Activated CD4-positive, alpha-beta T cell treated with anti-CD3 and anti-CD28 coated beads for 36 hours (primary cell): ENCODE measurements at regions not wholly inside any gene's neighbourhood (a gene's known extent, or its start where the extent isn't known, plus 50 kb on each side); places are given as distances from the start of the nearest gene placed in this dataset.

Experiments used
- ATAC-seq: fragments of 200-7000 bp; cut with Tn5 transposase; one replicate; pipeline ENCODE4 v1.10.0; 2021; ENCODE audit warnings: mild to moderate bottlenecking, moderate library complexity
- CTCF ChIA-PET: fragments of 350-600 bp; sonication (Branson Sonifier 250); formaldehyde crosslinking; loops from one replicate; lab custom pipeline; 2021; ENCODE audit warnings: antibody characterized with exemption; lab: Charles Lee
- POLR2A ChIA-PET: fragments of 350-600 bp; sonication (Branson Sonifier 250); formaldehyde crosslinking; loops from one replicate; lab custom pipeline; 2021; ENCODE audit warnings: antibody characterized with exemption, inconsistent platforms; lab: Charles Lee
- DNase-seq: peaks from one replicate; pipeline ENCODE4 v3.0.0-alpha.2; 2020
- H3K27ac Mint-ChIP-seq: one replicate; pipeline ENCODE4 v1.8.0; 2021; ENCODE audit warnings: mixed read lengths
- H3K27me3 Mint-ChIP-seq: one replicate; pipeline ENCODE4 v1.8.0; 2021; ENCODE audit warnings: mixed read lengths
- H3K36me3 Mint-ChIP-seq: one replicate; pipeline ENCODE4 v1.8.0; 2021; ENCODE audit warnings: low read depth, mixed read lengths
- H3K4me1 Mint-ChIP-seq: one replicate; pipeline ENCODE4 v1.8.0; 2021; ENCODE audit warnings: mixed read lengths
- H3K4me3 Mint-ChIP-seq: one replicate; pipeline ENCODE4 v1.8.0; 2021; ENCODE audit warnings: mild to moderate bottlenecking, moderate library complexity, mixed read lengths
- H3K9me3 Mint-ChIP-seq: one replicate; pipeline ENCODE4 v1.8.0; 2021; ENCODE audit warnings: low read depth, mixed read lengths
- intact Hi-C, 2 experiments: fragments of 100-400 bp; cut with DNase I in 1 of 2; cut with micrococcal nuclease in 1 of 2; formaldehyde crosslinking; loops; one replicate each; pipeline versions ENCODE4 v1.14.2 to v1.15.1; 2022 to 2024; cut with DNase I, micrococcal nuclease

DNA sequence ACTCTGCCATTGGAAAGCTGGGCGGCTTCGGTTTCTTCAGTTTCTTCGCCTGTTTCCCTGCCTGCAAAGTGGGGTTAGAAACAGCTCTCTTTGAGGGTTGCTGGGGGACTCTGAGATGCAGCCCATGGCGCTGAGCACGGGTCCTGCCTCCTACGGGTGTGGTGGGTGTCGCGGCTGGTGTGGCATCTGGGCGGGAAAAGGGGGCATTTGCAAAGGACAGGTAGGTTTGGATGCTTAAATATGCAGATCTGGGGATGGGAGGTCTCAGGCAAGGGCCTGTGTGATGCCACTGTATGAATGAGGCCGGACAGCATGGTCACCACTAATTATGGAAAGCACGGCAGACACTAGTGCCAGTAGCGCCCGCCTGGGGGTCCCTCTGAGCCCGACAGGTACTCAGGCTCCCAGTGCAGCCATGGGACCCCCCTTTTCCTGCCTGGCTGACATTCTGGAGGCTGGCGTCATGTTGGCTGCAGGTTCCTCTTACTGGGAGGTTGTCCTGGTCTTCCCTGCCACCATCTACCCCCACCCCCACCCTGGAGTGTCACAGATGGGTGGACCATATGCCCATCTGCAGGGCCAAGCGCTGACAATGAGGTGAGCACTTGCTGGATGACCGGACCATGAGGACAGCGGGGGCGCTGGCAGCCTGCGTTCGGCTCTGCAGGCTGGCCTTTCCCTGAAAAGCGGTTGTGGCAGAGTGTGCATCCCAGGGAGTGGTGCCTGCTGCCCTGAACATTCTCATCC, 237.7 kb downstream of the SEC14L1 start:
- ChIA-PET POLR2A (no interaction called here), CTCF (interaction anchor here (0.7 to 1.5 kb wide), 3 partner anchors 11 to 42 kb away, joined by 3 read pairs; no protein-coding TSS in a partner anchor)
- H3K36me3 Mint-ChIP-seq, result peaks cover 10% of the 10 kb centered on the region
- peak overlapping the region; percentile 3 for H3K4me3 Mint-ChIP-seq
- DNase-seq (no peak), ATAC-seq (no peak)
- H3K27me3 Mint-ChIP-seq, result no peaks in the 10 kb centered on the region
- H3K27ac Mint-ChIP-seq, result peak overlapping the region; percentile 31
- H3K9me3 Mint-ChIP-seq, result no peaks in the 10 kb centered on the region
- peaks cover 82% of the 10 kb centered on the region for H3K4me1 Mint-ChIP-seq
- intact Hi-C loops, result no loop called here

GRCh38 chr17:77379065-77379428, 238.3 kb downstream of the SEC14L1 start:
- Mint-ChIP-seq H3K36me3 (peaks cover 10% of the 10 kb centered on the region), H3K27ac (no peak overlapping the region), H3K4me3 (no peak overlapping the region), H3K9me3 (no peaks in the 10 kb centered on the region), H3K4me1 (peaks cover 87% of the 10 kb centered on the region), H3K27me3 (no peaks in the 10 kb centered on the region)
- no peak for DNase-seq
- ChIA-PET POLR2A (no interaction called here), CTCF (interaction anchor here (0.7 kb wide), 1 partner anchor 42 kb away, joined by 3 read pairs; no protein-coding TSS in a partner anchor)
- intact Hi-C loops, result no loop called here
- ATAC-seq, result no peak

DNA sequence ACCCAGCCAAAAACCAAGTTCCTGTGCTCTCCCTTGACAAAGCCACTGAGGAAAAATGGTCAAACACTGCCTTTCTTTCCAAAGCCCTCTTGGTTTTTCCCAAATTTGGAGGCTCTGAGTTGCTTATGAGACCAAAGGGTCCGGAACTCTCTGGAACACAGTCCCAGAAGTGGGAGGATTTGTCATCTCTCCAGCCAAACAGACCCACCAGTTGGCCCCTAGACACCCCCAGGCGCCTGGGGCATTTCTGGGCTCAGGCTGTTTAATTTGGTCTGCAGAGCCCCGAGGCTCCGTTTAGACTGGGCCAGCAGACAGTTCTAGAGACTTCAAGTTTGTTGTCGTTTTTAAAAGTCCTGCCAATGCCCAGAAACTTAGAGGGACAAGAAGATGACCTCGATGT, 239.1 kb downstream of the SEC14L1 start:
- intact Hi-C loops, result no loop called here
- Mint-ChIP-seq H3K4me3 (no peak overlapping the region), H3K27ac (no peak overlapping the region), H3K36me3 (peaks cover 8% of the 10 kb centered on the region), H3K4me1 (peaks cover 94% of the 10 kb centered on the region), H3K9me3 (no peaks in the 10 kb centered on the region), H3K27me3 (no peaks in the 10 kb centered on the region)
- ChIA-PET POLR2A (no interaction called here), CTCF (no interaction called here)
- ATAC-seq, result no peak
- no peak for DNase-seq

GRCh38 chr17:77380395-77381184, 239.8 kb downstream of the SEC14L1 start:
- CTCF ChIA-PET, result interaction anchor here (1.5 kb wide), 1 partner anchor 20 kb away, joined by 4 read pairs; no protein-coding TSS in a partner anchor
- intact Hi-C loops, result no loop called here
- Mint-ChIP-seq H3K9me3 (no peaks in the 10 kb centered on the region), H3K27ac (no peak overlapping the region), H3K36me3 (peaks cover 8% of the 10 kb centered on the region), H3K4me1 (peaks cover 90% of the 10 kb centered on the region), H3K27me3 (no peaks in the 10 kb centered on the region), H3K4me3 (no peak overlapping the region)
- POLR2A ChIA-PET, result interaction anchor here (1.0 kb wide), 1 partner anchor 9 kb away, joined by 3 read pairs; no protein-coding TSS in a partner anchor
- no peak for DNase-seq
- ATAC-seq, result no peak

GRCh38 chr17:77381185-77381700, 240.5 kb downstream of the SEC14L1 start:
- CTCF ChIA-PET, result interaction anchor here (0.7 to 1.5 kb wide), 4 partner anchors 10 to 608 kb away, joined by 3 to 5 read pairs (median 4); no protein-coding TSS in a partner anchor
- Mint-ChIP-seq H3K27ac (peak overlapping the region; percentile 37), H3K4me3 (no peak overlapping the region), H3K4me1 (peaks cover 90% of the 10 kb centered on the region), H3K9me3 (no peaks in the 10 kb centered on the region), H3K36me3 (peaks cover 4% of the 10 kb centered on the region), H3K27me3 (no peaks in the 10 kb centered on the region)
- intact Hi-C loops, result no loop called here
- ATAC-seq (no peak), DNase-seq (no peak)
- POLR2A ChIA-PET, result interaction anchor here (0.6 to 1.0 kb wide), 2 partner anchors 9 to 87 kb away, joined by 3 to 6 read pairs; no protein-coding TSS in a partner anchor

DNA sequence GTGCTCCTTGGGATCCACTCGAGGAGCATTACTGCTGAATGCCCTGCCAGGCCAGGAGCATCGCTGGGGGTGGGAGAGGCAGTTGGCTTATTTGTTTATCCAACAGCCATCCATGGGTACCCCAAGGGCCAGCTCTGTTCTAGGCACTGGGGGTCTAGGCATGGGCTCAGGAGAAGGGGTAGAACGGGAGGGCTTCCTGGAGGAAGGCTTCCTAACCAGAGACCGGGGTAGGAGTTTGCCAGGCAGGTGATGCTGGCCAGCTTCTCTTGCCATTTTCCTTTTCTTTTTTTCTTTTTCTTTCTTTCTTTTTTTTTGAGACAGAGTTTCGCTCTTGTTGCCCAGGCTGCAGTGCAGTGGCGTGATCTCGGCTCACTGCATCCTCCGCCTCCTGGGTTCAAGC, 241.0 kb downstream of the SEC14L1 start:
- CTCF ChIA-PET, result interaction anchor here (0.6 to 1.5 kb wide), 6 partner anchors 10 to 1109 kb away, joined by 3 to 5 read pairs (median 3); no protein-coding TSS in a partner anchor
- peak overlapping the region; percentile 37 for H3K27ac Mint-ChIP-seq

DNA sequence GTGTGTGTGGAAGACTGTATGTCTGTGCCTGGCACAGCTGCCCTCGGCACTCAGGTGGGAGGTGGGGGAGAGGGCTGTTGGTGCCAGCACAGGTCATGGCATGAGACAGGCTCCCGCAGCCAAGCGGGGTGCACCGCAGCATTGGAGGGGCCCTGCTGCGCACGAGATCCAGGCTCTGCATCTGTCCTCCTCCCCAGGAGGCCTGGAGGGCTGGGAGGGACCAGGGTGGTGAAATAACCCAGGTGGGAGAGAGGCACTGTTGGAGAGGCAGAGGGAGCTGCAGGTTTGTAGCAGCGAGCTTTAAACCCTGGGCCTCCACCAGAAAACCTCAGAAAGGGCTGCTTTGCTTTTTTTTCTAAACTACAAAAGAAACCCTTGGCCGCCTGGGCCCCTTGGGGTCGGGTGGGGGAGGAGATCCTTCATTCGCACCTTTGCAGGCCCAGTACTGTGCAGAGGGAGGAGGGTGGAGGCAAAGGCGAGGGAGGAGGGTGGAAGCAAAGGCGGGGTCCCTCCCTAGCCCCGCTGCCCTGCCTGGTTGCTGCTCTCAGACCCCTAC, 241.7 kb downstream of the SEC14L1 start:
- H3K4me1 Mint-ChIP-seq, result peaks cover 90% of the 10 kb centered on the region
- ATAC-seq (peak; percentile 71), DNase-seq (peak; percentile 75)
- H3K27ac Mint-ChIP-seq, result peak overlapping the region; percentile 67
- intact Hi-C loops, result no loop called here
- peak overlapping the region; percentile 45 for H3K4me3 Mint-ChIP-seq
- CTCF ChIA-PET, result interaction anchor here (0.6 to 0.9 kb wide), 4 partner anchors 9 to 1110 kb away, joined by 3 to 5 read pairs (median 4); no protein-coding TSS in a partner anchor
- no peaks in the 10 kb centered on the region for H3K9me3 Mint-ChIP-seq
- no peaks in the 10 kb centered on the region for H3K27me3 Mint-ChIP-seq
- peaks cover 4% of the 10 kb centered on the region for H3K36me3 Mint-ChIP-seq
- POLR2A ChIA-PET, result interaction anchor here (0.6 kb wide), 1 partner anchor 59 kb away, joined by 3 read pairs; no protein-coding TSS in a partner anchor

More for the DNA sequence above, 241.0 kb downstream of the SEC14L1 start:
- POLR2A ChIA-PET, result interaction anchor here (0.6 kb wide), 1 partner anchor 87 kb away, joined by 6 read pairs; no protein-coding TSS in a partner anchor
- peak overlapping the region; percentile 45 for H3K4me3 Mint-ChIP-seq
- ATAC-seq (no peak), DNase-seq (no peak)
- H3K36me3 Mint-ChIP-seq, result peaks cover 4% of the 10 kb centered on the region
- intact Hi-C loops, result no loop called here
- H3K27me3 Mint-ChIP-seq, result no peaks in the 10 kb centered on the region
- H3K4me1 Mint-ChIP-seq, result peaks cover 90% of the 10 kb centered on the region
- H3K9me3 Mint-ChIP-seq, result no peaks in the 10 kb centered on the region

- ChIA-PET CTCF (no interaction called here), POLR2A (interaction anchor here (0.6 kb wide), 1 partner anchor 60 kb away, joined by 3 read pairs; no protein-coding TSS in a partner anchor)
- ATAC-seq (no peak), DNase-seq (no peak)
- Mint-ChIP-seq H3K36me3 (peaks cover 4% of the 10 kb centered on the region), H3K9me3 (no peaks in the 10 kb centered on the region), H3K4me3 (no peak overlapping the region), H3K4me1 (peaks cover 85% of the 10 kb centered on the region), H3K27ac (no peak overlapping the region), H3K27me3 (no peaks in the 10 kb centered on the region)
- intact Hi-C loops, result no loop called here
These were observed 242.3 kb downstream of the SEC14L1 start for GRCh38 chr17:77382966-77383612.

DNA sequence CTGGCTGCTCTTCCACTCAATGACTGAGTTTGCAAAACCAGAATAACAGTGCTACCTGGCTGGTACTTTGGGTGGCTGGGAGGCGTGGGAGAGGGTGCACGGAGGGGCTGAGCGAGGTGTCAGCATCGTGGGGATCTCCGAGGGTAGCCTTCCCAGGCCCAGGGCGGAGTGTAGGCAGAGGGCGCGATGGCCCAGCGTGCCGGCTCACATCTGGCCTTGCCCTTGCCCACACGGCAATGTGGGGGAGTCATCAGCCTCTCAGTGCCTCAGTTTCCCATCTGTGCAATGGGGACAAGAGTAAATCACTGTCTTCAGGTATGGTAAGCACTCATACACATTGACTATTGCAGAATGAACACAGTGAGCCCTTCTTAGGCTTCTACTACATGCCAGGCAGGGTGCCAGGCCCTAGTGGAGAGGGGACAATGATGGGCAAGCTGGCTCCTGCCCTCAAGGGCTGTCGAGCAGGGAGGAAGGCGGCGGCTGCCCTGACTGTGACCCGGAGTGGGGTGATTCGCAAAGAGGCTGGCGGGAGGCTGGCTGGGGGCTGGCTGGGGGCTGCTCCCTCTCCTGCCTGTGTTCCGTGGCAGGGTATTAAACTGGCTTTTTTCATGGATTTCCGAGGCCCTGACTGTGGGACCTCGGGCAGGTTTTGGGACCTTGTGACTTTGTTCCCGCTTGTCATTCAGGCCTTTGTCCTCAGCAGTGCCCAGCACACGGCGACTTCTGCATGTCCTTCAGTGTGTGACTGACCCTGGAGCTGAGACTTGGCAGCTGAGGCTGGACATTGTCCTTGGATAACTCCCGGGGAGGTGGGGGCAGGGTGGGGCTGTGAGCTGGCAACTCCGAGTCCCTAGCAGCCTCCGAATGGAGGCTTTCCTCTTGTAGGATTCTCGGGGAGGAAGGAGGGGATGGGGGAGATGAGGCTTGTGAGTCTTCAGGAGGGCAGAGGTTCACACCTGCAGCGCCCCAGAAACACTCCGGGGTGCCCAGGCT, 243.1 kb downstream of the SEC14L1 start:
- Mint-ChIP-seq H3K9me3 (no peaks in the 10 kb centered on the region), H3K27me3 (no peaks in the 10 kb centered on the region), H3K36me3 (peaks cover 2% of the 10 kb centered on the region), H3K4me1 (peaks cover 85% of the 10 kb centered on the region), H3K27ac (peak overlapping the region; percentile 34), H3K4me3 (no peak overlapping the region)
- ChIA-PET POLR2A (interaction anchor here (0.6 kb wide), 1 partner anchor 94 kb away, joined by 5 read pairs; no protein-coding TSS in a partner anchor), CTCF (interaction anchor here (1.0 kb wide), 1 partner anchor 8 kb away, joined by 3 read pairs; no protein-coding TSS in a partner anchor)
- ATAC-seq (no peak), DNase-seq (no peak)
- intact Hi-C loops, result no loop called here
